BLaER1 treated with 17β-estradiol and CSF1 and Interleukin-3, amounts not matched to agents 10 nM and 100 nM (cell line): ENCODE measurements at regions not wholly inside any gene's neighbourhood (a gene's known extent, or its start where the extent isn't known, plus 50 kb on each side); places are given as distances from the start of the nearest gene placed in this dataset.

Experiments
- H3K27ac ChIP-seq, 11 experiments: shearing (Covaris generic); formaldehyde crosslinking; 2 replicates each; pipeline ENCODE4 v1.8.1; 2022
- H3K27me3 ChIP-seq, 11 experiments: shearing (Covaris generic); formaldehyde crosslinking; 2 replicates each; pipeline ENCODE4 v1.8.1; 2022
- H3K36me3 ChIP-seq, 11 experiments: shearing (Covaris generic); formaldehyde crosslinking; 2 replicates each; pipeline ENCODE4 v1.8.1; 2022
- H3K4me1 ChIP-seq, 10 experiments: shearing (Covaris generic); formaldehyde crosslinking; 2 replicates each; pipeline ENCODE4 v1.8.1; 2022
- H3K4me2 ChIP-seq, 11 experiments: shearing (Covaris generic); formaldehyde crosslinking; 2 replicates each; pipeline ENCODE4 v1.8.1; 2022
- H3K4me3 ChIP-seq, 10 experiments: shearing (Covaris generic); formaldehyde crosslinking; 2 replicates each; pipeline ENCODE4 v1.8.1; 2022
- H3K9ac ChIP-seq, 11 experiments: shearing (Covaris generic); formaldehyde crosslinking; 2 replicates each; pipeline ENCODE4 v1.8.1; 2022
- H3K9me3 ChIP-seq, 11 experiments: shearing (Covaris generic); formaldehyde crosslinking; replicated peaks in 1 of 11; 2 replicates each; pipeline ENCODE4 v1.8.1; 2022
- H4K20me1 ChIP-seq, 11 experiments: shearing (Covaris generic); formaldehyde crosslinking; 2 replicates each; pipeline ENCODE4 v1.8.1; 2022
- Cebpa-rat ChIP-seq, 11 experiments: shearing (Covaris generic); IDR thresholded peaks; 2 replicates each; pipeline ENCODE4 v1.8.1; 2022

DNA sequence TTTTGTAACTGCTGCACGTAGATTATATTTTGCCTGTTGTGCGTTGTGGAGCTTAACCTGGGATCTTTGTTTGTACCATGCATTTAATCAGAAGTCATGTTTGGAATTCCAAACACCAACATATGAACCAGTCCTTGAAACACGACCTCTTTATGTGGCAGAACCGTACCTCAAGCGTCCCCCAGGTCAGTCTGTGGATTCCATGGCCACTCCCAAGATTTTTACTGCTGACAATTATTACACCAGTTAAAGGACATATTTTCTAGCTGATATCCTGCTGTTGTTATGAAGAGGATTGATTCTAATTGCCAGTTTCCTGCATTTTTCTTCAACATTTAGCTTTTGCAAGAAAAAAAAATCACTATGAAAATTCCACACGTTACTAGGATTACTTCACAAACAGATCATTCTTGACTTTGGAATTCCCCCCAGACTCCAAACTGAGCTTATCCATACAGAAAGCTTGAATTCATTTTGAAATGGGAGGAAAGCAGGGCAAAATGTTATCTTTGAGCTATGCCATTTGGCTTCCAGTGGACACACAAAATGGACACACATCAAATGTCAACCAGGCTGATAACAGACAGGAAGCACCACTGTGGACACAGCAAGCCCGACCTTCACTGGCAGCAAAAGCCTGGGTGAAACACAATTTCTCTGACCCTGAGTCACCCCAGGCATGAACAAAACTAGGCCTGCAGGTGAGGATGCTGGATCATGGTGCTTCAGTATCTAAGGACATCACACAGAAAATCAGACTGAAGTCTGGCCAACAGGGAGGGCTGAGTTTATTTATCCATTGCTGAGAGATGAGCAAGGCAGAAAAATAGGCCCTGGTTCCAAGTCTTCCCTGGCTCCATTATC lies 542.9 kb upstream of the JAG1 start:
- H3K4me1 ChIP-seq, result peaks cover 4 to 12% (median 8%) of the 10 kb centered on the region in 10 experiments; a peak in 13 of 20 replicates
- H3K36me3 ChIP-seq, result no peaks in the 10 kb centered on the region
- H3K27ac ChIP-seq, result no peak overlapping the region
- H3K9me3 ChIP-seq, result no peaks in the 10 kb centered on the region
- H3K9ac ChIP-seq, result no peak overlapping the region
- H3K4me2 ChIP-seq, result no peak overlapping the region
- H3K4me3 ChIP-seq, result no peak overlapping the region
- H3K27me3 ChIP-seq, result no peaks in the 10 kb centered on the region
- no peak for TF ChIP-seq Cebpa-rat (IDR thresholded peaks at IDR 0.05)
- no peaks in the 10 kb centered on the region for H4K20me1 ChIP-seq

DNA sequence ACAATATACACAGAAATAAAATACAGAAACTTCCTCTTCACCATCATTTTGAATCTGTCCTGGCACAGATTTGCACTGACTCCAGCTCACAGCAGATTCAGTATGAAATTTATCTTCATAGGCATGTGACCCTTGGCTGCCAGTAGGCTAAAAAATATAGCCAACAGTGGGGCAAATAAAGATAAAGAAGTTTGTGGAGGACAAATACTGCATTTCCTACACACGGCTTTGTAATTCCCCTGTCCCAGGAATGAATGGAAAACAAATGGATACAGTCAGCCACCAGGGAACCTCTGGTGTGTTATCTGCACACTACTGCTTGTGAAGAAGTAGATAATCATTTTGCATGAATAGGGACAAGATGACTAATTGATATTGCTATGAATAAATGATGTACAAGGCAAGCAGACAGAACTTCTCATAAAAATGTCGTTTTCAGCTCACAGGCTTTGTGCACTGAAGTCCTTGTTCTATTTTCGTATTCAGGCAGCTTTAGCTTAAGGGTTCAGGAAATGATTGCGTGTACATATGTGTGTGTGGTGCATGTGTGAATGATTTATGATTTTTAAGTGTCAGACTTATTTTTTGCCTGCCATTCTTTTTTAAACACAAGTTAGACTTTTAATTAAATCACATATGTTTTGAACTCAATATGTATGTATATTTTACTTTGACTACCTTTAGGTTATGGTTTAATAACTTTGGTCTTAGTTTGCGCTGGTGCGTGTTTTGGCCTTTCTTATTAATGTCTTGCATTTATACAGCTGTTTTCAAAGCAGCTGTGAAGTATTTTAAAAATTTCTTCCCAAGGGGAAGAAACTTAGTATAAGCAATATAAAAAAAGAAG lies 543.8 kb upstream of the JAG1 start:
- Histone ChIP-seq H3K4me2 (peak overlapping the region in 4 of 11 experiments; percentile 10 to 26 (median 12); a peak in 5 of 22 replicates), H3K27ac (no peak overlapping the region), H3K4me1 (peaks cover 4 to 12% (median 8%) of the 10 kb centered on the region in 10 experiments; a peak in 13 of 20 replicates), H4K20me1 (no peaks in the 10 kb centered on the region), H3K9ac (no peak overlapping the region), H3K27me3 (no peaks in the 10 kb centered on the region), H3K36me3 (no peaks in the 10 kb centered on the region), H3K4me3 (no peak overlapping the region), H3K9me3 (no peaks in the 10 kb centered on the region)
- no peak for TF ChIP-seq Cebpa-rat (IDR thresholded peaks at IDR 0.05)

DNA sequence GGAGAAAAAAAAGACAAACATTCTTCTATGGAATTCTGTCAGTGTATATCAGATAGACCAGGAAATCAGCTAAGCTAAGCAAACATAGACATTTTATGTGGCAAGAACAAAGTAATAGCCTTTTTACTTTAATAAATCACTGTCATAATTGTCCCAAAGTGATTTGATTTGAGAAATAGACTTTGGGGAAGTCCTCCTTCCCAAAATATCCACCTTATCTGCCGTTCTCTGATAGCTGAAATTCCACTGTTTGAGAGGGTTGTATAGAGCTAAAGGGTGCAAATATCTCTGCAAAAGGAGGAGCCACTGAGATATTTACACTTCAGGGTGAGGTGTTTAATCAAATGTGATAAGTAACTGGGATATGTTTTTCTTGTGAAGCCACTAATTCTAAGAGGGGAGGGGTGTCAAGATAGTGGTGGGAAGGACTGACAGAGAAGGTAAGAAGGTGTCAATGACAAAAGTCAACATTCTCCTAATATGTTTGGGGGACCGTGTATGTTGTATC lies 544.4 kb upstream of the JAG1 start:
- Histone ChIP-seq H3K27ac (no peak overlapping the region), H3K4me3 (no peak overlapping the region), H3K36me3 (no peaks in the 10 kb centered on the region), H3K4me1 (peaks cover 4 to 12% (median 8%) of the 10 kb centered on the region in 10 experiments; a peak in 13 of 20 replicates), H3K4me2 (no peak overlapping the region), H3K9ac (no peak overlapping the region), H3K27me3 (no peaks in the 10 kb centered on the region), H3K9me3 (no peaks in the 10 kb centered on the region), H4K20me1 (no peaks in the 10 kb centered on the region)
- TF ChIP-seq Cebpa-rat (IDR thresholded peaks at IDR 0.05), result no peak

DNA sequence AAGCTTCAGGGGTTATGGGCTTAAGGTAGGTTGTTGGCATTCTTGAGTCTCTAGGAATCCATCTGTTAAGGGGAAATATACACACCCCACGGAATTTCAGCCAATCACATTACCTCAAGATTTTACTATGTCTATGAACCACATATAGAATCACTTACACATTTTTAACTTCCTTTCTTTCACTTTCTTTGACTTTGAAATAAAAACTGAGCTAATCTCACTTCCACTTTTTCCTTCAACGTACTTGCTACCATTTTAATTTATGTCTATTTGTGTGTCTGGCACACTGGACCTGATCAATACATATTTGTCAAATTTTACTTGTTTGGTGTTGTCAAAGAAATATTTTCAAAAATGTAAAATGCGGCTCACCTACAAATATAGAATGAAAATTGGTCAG lies 545.4 kb upstream of the JAG1 start:
- Histone ChIP-seq H3K27ac (no peak overlapping the region), H4K20me1 (no peaks in the 10 kb centered on the region), H3K4me3 (no peak overlapping the region), H3K9me3 (no peaks in the 10 kb centered on the region), H3K36me3 (no peaks in the 10 kb centered on the region), H3K9ac (no peak overlapping the region), H3K4me1 (peaks cover 4 to 12% (median 8%) of the 10 kb centered on the region in 10 experiments; a peak in 13 of 20 replicates), H3K4me2 (peak overlapping the region in 7 of 11 experiments; percentile 1 to 47 (median 38); a peak in 9 of 22 replicates), H3K27me3 (no peaks in the 10 kb centered on the region)
- no peak for TF ChIP-seq Cebpa-rat (IDR thresholded peaks at IDR 0.05)

DNA sequence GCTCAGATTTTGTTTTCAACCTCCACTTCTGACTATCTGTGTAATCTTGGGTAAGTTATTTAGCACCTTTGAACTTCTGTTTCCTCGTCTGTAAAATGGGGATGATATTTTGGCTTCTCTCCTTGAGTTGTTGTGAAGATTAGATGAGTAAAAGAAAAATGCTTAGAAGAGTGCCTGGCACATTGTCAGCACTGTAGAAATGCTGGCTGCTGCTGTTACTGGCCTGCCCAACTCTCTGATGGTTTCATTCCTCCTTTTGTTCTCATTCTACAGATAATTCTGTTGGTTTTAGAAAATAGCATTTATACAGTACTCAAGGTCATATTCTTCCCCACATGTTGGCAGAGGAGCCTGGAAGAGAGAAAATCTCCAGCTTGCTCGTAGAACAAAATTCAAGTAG lies 547.2 kb upstream of the JAG1 start:
- no peak overlapping the region for H3K4me3 ChIP-seq
- H3K4me1 ChIP-seq, result peaks cover 4 to 16% (median 8%) of the 10 kb centered on the region in 10 experiments; a peak in 13 of 20 replicates
- no peak overlapping the region for H3K4me2 ChIP-seq
- no peaks in the 10 kb centered on the region for H3K27me3 ChIP-seq
- H3K27ac ChIP-seq, result no peak overlapping the region
- TF ChIP-seq Cebpa-rat (IDR thresholded peaks at IDR 0.05), result no peak
- no peaks in the 10 kb centered on the region for H3K36me3 ChIP-seq
- H4K20me1 ChIP-seq, result no peaks in the 10 kb centered on the region
- no peaks in the 10 kb centered on the region for H3K9me3 ChIP-seq
- no peak overlapping the region for H3K9ac ChIP-seq

DNA sequence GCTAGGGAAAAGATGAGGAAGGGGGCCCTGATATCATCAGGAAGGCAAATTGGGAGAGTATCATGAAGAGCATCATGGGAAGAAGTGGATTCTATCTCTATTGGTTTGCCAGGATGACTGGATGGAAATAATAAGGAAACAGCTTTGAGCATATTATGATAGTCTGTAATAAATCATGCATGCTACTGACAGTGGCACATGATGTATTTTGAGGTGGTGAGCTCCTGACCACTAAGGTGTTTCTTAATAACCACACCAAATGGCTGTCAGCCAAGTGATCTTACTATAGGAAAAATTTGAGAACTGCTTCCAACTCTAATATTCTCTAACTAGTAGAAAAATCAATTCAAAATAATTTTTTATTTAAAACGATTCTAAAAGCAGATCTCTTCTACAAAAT lies 548.4 kb upstream of the JAG1 start:
- no peak overlapping the region for H3K4me3 ChIP-seq
- TF ChIP-seq Cebpa-rat (IDR thresholded peaks at IDR 0.05), result no peak
- H4K20me1 ChIP-seq, result no peaks in the 10 kb centered on the region
- no peaks in the 10 kb centered on the region for H3K9me3 ChIP-seq
- H3K4me2 ChIP-seq, result no peak overlapping the region
- H3K9ac ChIP-seq, result no peak overlapping the region
- no peak overlapping the region for H3K27ac ChIP-seq
- H3K4me1 ChIP-seq, result peaks cover 4 to 16% (median 8%) of the 10 kb centered on the region in 10 experiments; a peak in 13 of 20 replicates
- no peaks in the 10 kb centered on the region for H3K27me3 ChIP-seq
- no peaks in the 10 kb centered on the region for H3K36me3 ChIP-seq

DNA sequence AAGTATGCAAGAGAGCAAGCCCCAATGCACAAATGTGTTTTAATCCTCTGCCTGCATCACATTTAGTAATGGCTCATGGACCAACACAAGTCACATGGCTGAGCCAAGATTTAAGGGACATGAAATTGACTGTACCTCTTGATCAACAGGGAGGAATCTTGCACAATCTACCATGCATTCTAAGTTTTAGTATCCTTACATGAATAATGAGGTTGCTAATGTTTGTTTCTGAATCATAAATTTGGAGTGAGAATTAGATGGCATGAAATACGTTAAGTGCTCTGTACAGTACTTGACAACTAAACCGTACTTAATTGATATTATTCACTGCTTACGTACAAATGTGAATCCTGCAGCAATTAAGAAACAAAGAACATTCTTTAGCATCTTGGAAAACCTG lies 553.8 kb upstream of the JAG1 start:
- Histone ChIP-seq H3K27me3 (no peaks in the 10 kb centered on the region), H4K20me1 (no peaks in the 10 kb centered on the region), H3K4me3 (no peak overlapping the region), H3K4me1 (peaks cover 0 to 6% (median 0%) of the 10 kb centered on the region in 10 experiments; a peak in 1 of 20 replicates), H3K36me3 (no peaks in the 10 kb centered on the region), H3K9ac (no peak overlapping the region), H3K4me2 (no peak overlapping the region), H3K9me3 (no peaks in the 10 kb centered on the region), H3K27ac (no peak overlapping the region)
- TF ChIP-seq Cebpa-rat (IDR thresholded peaks at IDR 0.05), result no peak

DNA sequence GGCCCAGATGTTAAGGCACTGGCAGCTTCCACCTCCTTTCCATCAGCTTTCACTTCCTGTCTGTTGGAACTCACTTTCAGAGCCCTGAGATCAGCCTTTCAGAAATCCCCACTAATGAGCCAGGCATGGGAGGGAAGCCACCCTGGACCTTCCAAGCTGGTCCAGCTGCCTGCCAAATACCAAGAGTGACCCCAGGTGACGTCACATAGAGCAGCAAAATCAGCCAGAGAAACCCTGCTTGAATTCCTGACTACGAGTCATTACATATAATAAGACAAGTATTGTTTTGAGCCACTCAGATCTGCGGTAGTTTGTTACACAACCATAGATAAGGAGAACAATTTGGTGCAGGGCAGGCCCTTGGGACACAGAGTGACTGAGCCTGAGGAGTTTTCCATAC lies 556.0 kb upstream of the JAG1 start:
- Histone ChIP-seq H3K27me3 (no peaks in the 10 kb centered on the region), H3K27ac (no peak overlapping the region), H4K20me1 (no peaks in the 10 kb centered on the region), H3K9ac (no peak overlapping the region), H3K4me2 (no peak overlapping the region), H3K36me3 (no peaks in the 10 kb centered on the region), H3K4me1 (peaks cover 0 to 13% (median 0%) of the 10 kb centered on the region in 10 experiments; a peak in 1 of 20 replicates), H3K4me3 (no peak overlapping the region), H3K9me3 (no peaks in the 10 kb centered on the region)
- no peak for TF ChIP-seq Cebpa-rat (IDR thresholded peaks at IDR 0.05)

DNA sequence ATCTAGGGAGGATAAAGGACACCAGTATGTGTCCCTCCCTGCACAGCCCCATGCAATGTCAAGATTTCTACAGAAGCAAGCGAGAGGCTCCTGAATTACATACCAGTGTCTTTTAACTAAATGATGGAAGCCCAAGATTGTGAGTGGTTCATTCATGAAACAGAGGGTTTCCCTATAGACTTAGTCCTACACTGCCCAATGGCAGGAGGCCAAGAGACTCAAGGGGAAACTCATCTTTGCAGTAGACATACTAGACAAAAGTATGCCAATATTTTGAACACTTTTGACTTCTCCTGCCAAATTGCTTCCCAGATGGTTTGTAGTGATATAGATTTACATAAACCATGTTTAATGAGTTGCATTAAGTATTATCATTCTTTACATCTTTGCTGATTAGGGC lies 557.2 kb upstream of the JAG1 start:
- Histone ChIP-seq H3K4me3 (no peak overlapping the region), H3K36me3 (no peaks in the 10 kb centered on the region), H3K27ac (no peak overlapping the region), H4K20me1 (no peaks in the 10 kb centered on the region), H3K9me3 (no peaks in the 10 kb centered on the region), H3K27me3 (no peaks in the 10 kb centered on the region), H3K9ac (no peak overlapping the region), H3K4me1 (peaks cover 0 to 9% (median 0%) of the 10 kb centered on the region in 10 experiments; a peak in 1 of 20 replicates), H3K4me2 (no peak overlapping the region)
- TF ChIP-seq Cebpa-rat (IDR thresholded peaks at IDR 0.05), result no peak
